ENCODE measurements at regions not wholly inside any gene's neighbourhood (a gene's known extent, or its start where the extent isn't known, plus 50 kb on each side); places are given as distances from the start of the nearest gene placed in this dataset.

- no peak overlapping the region for H3K27ac ChIP-seq (ENCODE audit: extremely low read length, insufficient read depth, low read length)
Observed at GRCh38 chr11:70682760-70683159, 284.4 kb downstream of the CTTN start.

GRCh38 chr11:70687716-70688115, 289.4 kb downstream of the CTTN start:
- no TSS peak for BruUV-seq (replicated peaks)
- Histone ChIP-seq H3K79me2 (ENCODE audit: insufficient read depth, low read length) (no peaks in the 10 kb centered on the region), H3K4me2 (ENCODE audit: low read depth, low read length) (no peak overlapping the region), H3K9me3 (ENCODE audit: low read length) (no peaks in the 10 kb centered on the region), H2AFZ (ENCODE audit: low read length) (no peak overlapping the region), H4K20me1 (ENCODE audit: insufficient read depth, low read length) (no peaks in the 10 kb centered on the region), H3K9ac (ENCODE audit: insufficient read depth, low read depth, low read length) (no peak overlapping the region), H3K4me3 (replicated peaks in 1 of 3; ENCODE audit: insufficient read depth in 1 of 3, low read depth in 2 of 3, low read length in 3 of 3) (no peak overlapping the region), H3K27me3 (ENCODE audit: control insufficient read depth in 1 of 2, insufficient read depth in 2 of 2, low read length in 2 of 2) (no peaks in the 10 kb centered on the region), H3K4me1 (ENCODE audit: insufficient read depth, low read length) (no peaks in the 10 kb centered on the region), H3K27ac (ENCODE audit: extremely low read length, insufficient read depth, low read length) (no peak overlapping the region), H3K36me3 (replicated peaks in 1 of 2; ENCODE audit: control insufficient read depth in 1 of 2, insufficient read depth in 2 of 2, low read length in 2 of 2) (peaks cover 7 to 32% of the 10 kb centered on the region in 2 experiments; a peak in 4 of 5 replicates)
- WGBS (ENCODE audit: low lambda C conversion rate): 100% methylated on average over 1 of the region's 6 CpGs
- ChIA-PET CTCF (ENCODE audit: low intra/inter-chr PET ratio, low total read pairs) (no interaction called here), POLR2A (no interaction called here)
- intact Hi-C loops (cut with micrococcal nuclease; ENCODE audit: unreplicated experiment) (no loop called here), in situ Hi-C loops (cut with HindIII; ENCODE audit: extremely low pct_ligation_motif_present, low pct_unique_long_range_greater_than_20kb) (no loop called here)
- TF ChIP-seq MYC (CRISPR knock-in tag; IDR thresholded peaks at IDR 0.05; ENCODE audit: borderline replicate concordance) (0 out of 2 replicates have a peak, but pooled peaks have one; percentile 9), AGO2 (optimal IDR thresholded peaks at IDR 0.05; ENCODE audit: low read depth, low read length) (peak; percentile 29), MXD3 (CRISPR knock-in tag; IDR thresholded peaks at IDR 0.05) (no peak), ZNF414 (CRISPR knock-in tag; IDR thresholded peaks at IDR 0.05) (no peak), HOXA7 (CRISPR knock-in tag; IDR thresholded peaks at IDR 0.05) (no peak), SP140L (CRISPR knock-in tag; IDR thresholded peaks at IDR 0.05; ENCODE audit: borderline replicate concordance) (no peak)
- DNase-seq (ENCODE audit: low spot score) (no peak), ATAC-seq (no peak; the same call in 2 of the 3 replicates), FAIRE-seq (no peak)

More at GRCh38 chr11:70682760-70683159, 284.4 kb downstream of the CTTN start:
- 94% methylated on average over 12 of the region's 12 CpGs for WGBS (ENCODE audit: low lambda C conversion rate)
- DNase-seq (ENCODE audit: low spot score) (no peak), ATAC-seq (no peak), FAIRE-seq (no peak)
- no peak overlapping the region for H3K9ac ChIP-seq (ENCODE audit: insufficient read depth, low read depth, low read length)
- intact Hi-C loops (cut with micrococcal nuclease; ENCODE audit: unreplicated experiment) (no loop called here), in situ Hi-C loops (cut with HindIII; ENCODE audit: extremely low pct_ligation_motif_present, low pct_unique_long_range_greater_than_20kb) (no loop called here)
- H3K4me3 ChIP-seq (replicated peaks in 1 of 3; ENCODE audit: insufficient read depth in 1 of 3, low read depth in 2 of 3, low read length in 3 of 3): no peak overlapping the region
- no TSS peak for BruUV-seq (replicated peaks)
- H3K4me1 ChIP-seq (ENCODE audit: insufficient read depth, low read length): no peaks in the 10 kb centered on the region
- peaks cover 6 to 12% of the 10 kb centered on the region in 2 experiments; a peak in 4 of 5 replicates for H3K36me3 ChIP-seq (replicated peaks in 1 of 2; ENCODE audit: control insufficient read depth in 1 of 2, insufficient read depth in 2 of 2, low read length in 2 of 2)
- ChIA-PET POLR2A (no interaction called here), CTCF (ENCODE audit: low intra/inter-chr PET ratio, low total read pairs) (no interaction called here)
- no peaks in the 10 kb centered on the region for H3K27me3 ChIP-seq (ENCODE audit: control insufficient read depth in 1 of 2, insufficient read depth in 2 of 2, low read length in 2 of 2)
- H3K4me2 ChIP-seq (ENCODE audit: low read depth, low read length): no peak overlapping the region
- no peaks in the 10 kb centered on the region for H4K20me1 ChIP-seq (ENCODE audit: insufficient read depth, low read length)
- H3K9me3 ChIP-seq (ENCODE audit: low read length): no peaks in the 10 kb centered on the region
- TF ChIP-seq CREM (IDR thresholded peaks at IDR 0.05): no peak
- no peak for TF ChIP-seq CREM (CRISPR knock-in tag; IDR thresholded peaks at IDR 0.05)
- H3K79me2 ChIP-seq (ENCODE audit: insufficient read depth, low read length): no peaks in the 10 kb centered on the region
- H2AFZ ChIP-seq (ENCODE audit: low read length): no peak overlapping the region
